ENCODE measurements at regions not wholly inside any gene's neighbourhood (a gene's known extent, or its start where the extent isn't known, plus 50 kb on each side); places are given as distances from the start of the nearest gene placed in this dataset.
A peak's percentile ranks its signal among the peaks of the same experiment; 100 is the strongest.
"Not testable (repeated sequence)": the region's sequence is repeated elsewhere in the genome, so short reads cannot be mapped to it uniquely, and the experiment has no call there.

- not testable (repeated sequence) for DNase-seq
Measured at GRCh38 chr7:6882321-6882721, 56.2 kb upstream of the CCZ1B start.

- not testable (repeated sequence) for DNase-seq
Measured at GRCh38 chr7:6883756-6884155, 57.7 kb upstream of the CCZ1B start.

GRCh38 chr7:6886198-6886597 lies 60.1 kb upstream of the CCZ1B start:
- no peak for DNase-seq

- DNase-seq = not testable (repeated sequence)
Measured at GRCh38 chr7:6888267-6889045, 62.4 kb upstream of the CCZ1B start.

- DNase-seq = no peak
Measured at GRCh38 chr7:6889252-6889812, 63.3 kb upstream of the CCZ1B start.

- peak; percentile 26 for DNase-seq
Measured at GRCh38 chr7:6902097-6902518, 76.0 kb upstream of the CCZ1B start.

GRCh38 chr7:6903289-6903688 lies 77.2 kb upstream of the CCZ1B start:
- not testable (repeated sequence) for DNase-seq

DNA sequence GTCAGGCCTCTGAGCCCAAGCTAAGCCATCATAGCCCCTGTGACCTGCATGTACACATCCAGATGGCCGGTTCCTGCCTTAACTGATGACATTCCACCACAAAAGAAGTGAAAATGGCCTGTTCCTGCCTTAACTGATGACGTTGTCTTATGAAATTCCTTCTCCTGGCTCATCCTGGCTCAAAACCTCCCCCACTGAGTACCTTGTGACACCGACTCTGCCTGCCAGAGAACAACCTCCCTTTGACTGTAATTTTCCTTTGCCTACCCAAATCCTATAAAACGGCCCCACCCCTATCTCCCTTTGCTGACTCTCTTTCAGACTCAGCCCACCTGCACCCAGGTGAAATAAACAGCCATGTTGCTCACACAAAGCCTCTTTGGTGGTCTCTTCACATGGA lies 77.7 kb upstream of the CCZ1B start:
- DNase-seq = not testable (repeated sequence)

DNA sequence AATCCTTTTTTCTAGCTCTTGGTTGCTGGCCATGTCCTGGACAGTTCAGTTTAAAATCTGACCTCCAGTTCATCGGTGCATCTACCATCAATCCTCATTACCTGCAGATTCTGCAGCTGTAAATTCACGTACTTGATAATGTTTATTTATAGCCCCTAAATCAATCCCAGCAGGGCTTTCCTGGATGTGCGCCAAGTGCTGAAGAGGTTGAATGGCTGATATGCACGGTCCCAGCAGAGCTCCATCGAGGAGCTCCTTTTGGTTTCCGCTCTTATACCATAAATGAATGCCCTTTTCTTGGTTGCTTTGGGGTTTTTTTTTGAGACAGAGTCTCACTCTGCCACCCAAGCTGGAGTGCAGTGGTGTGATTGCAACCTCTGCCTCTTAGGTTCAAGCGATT lies 91.2 kb upstream of the CCZ1B start:
- peak; percentile 64 for DNase-seq

- DNase-seq = not testable (repeated sequence)
Measured at GRCh38 chr7:6919169-6919568, 93.1 kb upstream of the CCZ1B start.

GRCh38 chr7:6924523-6924922 lies 98.4 kb upstream of the CCZ1B start:
- not testable (repeated sequence) for DNase-seq

GRCh38 chr7:6926193-6927174 lies 100.4 kb upstream of the CCZ1B start:
- DNase-seq = not testable (repeated sequence)

DNA sequence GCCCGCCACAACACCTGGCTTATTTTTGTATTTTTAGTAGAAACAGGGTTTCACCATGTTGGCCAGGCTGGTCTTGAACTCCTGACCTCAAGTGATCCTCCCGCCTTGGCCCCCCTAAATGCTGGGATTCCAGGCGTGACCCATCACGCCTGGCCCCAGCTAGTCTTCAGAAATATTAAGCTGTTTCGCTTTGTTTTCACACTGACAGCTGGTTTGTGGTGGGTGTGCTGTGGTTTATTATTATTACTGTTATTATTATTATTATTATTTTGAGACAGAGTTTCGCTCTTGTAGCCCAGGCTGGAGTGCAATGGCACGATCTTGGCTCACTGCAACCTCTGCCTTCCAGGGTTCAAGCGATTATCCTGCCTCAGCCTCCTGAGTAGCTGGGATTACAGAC lies 101.6 kb upstream of the CCZ1B start:
- DNase-seq = not testable (repeated sequence)

DNA sequence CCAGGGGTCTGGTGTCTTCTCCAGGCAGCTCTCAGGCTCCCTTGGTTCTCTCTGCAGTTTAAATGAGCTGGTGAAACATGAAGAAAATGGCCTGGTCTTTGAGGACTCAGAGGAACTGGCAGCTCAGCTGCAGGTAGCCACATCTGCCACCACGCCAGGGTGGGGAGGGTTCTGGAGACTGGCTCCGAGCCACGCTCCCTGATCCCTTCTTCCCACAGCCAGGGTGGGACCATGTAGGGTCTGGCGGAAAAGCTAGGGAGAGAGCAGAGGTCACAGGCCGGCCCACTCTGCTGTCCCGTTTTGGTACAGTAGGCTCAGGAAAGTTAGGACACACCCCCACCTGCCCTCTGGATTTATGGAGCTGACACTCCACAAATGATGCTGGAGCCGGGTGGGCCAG lies 103.5 kb upstream of the CCZ1B start:
- DNase-seq = not testable (repeated sequence)

DNA sequence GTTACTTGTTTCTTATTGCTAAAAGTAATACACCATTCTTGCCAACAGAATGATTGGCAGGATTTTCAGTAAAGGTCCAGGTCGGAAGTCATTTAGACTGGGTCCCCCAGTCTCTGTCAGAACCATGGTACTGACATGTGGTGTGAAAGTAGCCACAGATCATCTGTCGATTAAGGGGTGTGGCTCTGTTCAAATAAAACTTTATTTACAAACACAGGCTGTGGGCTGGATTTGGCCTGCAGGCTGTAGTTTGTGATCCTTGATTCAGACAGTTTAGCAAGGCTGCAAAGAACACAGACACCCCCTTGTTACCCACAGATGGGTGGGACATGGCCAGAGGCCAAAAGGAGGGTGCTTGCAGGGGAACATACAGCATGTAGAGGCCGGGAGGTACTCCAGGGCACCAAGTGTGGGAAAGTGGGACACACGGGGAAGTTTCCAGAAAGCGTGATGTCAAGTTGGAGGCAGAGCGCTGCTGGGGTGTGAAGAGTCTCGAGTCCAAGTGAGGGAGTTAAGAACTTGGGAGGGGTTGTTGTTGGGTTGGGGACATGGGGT lies 104.1 kb upstream of the CCZ1B start:
- not testable (repeated sequence) for DNase-seq

GRCh38 chr7:6930787-6931186 lies 104.7 kb upstream of the CCZ1B start:
- not testable (repeated sequence) for DNase-seq

DNA sequence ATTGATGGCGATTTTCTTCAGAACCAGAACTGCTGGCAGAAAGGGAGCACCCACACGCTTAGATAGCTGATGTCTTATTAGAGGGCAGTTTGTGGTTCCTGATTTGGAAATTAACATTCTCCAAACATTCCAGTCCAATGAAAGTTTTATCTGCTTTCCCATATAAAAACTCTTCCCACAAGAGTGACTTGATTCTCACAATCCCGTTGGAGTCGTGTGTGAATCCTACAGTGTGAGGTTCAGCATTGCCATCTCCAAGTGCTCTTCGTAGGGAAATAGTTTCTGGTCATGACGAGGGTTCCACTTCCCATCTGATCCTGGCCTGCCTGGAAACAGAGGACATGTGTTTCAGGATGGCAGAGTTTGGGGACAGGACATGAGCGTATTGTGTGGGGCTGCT lies 105.4 kb upstream of the CCZ1B start:
- not testable (repeated sequence) for DNase-seq

- not testable (repeated sequence) for DNase-seq
Measured at GRCh38 chr7:6933954-6934632, 108.0 kb upstream of the CCZ1B start.

DNA sequence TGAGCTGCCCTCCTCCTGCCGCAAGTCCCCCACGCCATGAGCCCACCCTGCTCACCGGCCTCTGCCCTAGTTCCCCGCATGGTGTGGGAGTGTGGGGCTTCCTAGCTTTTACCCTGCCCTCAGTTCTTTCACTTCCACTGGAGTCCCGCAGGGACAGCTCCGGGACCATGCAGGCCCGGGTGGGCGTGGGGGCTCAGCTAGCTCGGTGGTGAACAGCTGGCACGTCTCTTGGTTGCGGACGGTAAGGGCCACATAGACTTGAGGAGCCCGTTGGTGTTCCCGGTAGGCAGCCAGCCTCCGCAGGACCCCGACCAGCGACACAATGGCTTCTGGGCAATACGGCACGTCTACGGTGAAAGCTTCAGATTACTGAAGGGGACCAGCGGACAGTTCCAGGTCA lies 108.9 kb upstream of the CCZ1B start:
- no peak for DNase-seq

DNA sequence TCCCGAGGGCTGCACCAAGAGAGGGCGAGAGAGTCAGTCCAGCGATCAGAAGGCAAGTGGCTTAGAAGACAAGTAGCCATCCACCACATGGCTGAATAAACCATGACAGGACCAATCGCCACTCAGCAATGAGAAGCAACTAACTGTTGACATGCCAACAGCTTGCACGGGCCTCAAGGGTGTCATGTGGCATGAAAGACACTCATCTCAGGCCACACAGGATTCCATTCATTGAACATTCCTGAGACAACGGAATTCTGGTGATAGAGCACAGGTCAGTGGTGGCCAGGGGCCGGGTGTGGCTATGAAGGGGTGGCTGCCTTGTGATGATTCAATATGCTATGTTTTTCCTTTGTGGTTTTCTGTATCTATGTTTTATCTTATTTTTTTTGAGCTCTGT lies 110.6 kb upstream of the CCZ1B start:
- not testable (repeated sequence) for DNase-seq

GRCh38 chr7:6937746-6938145 lies 111.7 kb upstream of the CCZ1B start:
- not testable (repeated sequence) for DNase-seq

- DNase-seq = not testable (repeated sequence)
Measured at GRCh38 chr7:6938284-6938683, 112.2 kb upstream of the CCZ1B start.
